GM12878 (cell line): ENCODE measurements at regions not wholly inside any gene's neighbourhood (a gene's known extent, or its start where the extent isn't known, plus 50 kb on each side); places are given as distances from the start of the nearest gene placed in this dataset.

Experiments used
- ATAC-seq: fragments of 200-7000 bp; cut with Tn5 transposase; 3 replicates; pipeline ENCODE4 v1.9.1; 2020; ENCODE audit warnings: mild to moderate bottlenecking, moderate library complexity
- BruUV-seq: library from RNA; stranded (reverse); fragments of 400-500 nt; replicated peaks from 2 replicates; lab custom pipeline; 2021; lab: Mats Ljungman, UMichigan
- CTCF ChIA-PET: fragments of 300-600 bp; sonication (Branson Sonifier 250); formaldehyde crosslinking; extraction: SDS; loops from one replicate; lab custom pipeline; 2021; ENCODE audit warnings: inconsistent platforms; lab: Yijun Ruan, JAX
- POLR2A ChIA-PET: fragments of 350-600 bp; formaldehyde crosslinking; extraction: SDS; loops from one replicate; lab custom pipeline; 2021; ENCODE audit warnings: inconsistent platforms; lab: Charles Lee
- RAD21 ChIA-PET: fragments of 300-600 bp; sonication (Branson Sonifier 250); formaldehyde crosslinking; loops from one replicate; lab custom pipeline; 2023; ENCODE audit warnings: antibody characterized with exemption; ENCODE audit not compliant: unreplicated experiment; lab: Charles Lee
- SMC1A ChIA-PET: fragments of 300-600 bp; sonication (Branson Sonifier 250); formaldehyde crosslinking; loops from one replicate; lab custom pipeline; 2023; ENCODE audit not compliant: unreplicated experiment, uncharacterized antibody; lab: Charles Lee
- DNase-seq: peaks from one replicate; pipeline ENCODE4 v3.0.0-alpha.2; 2011; ENCODE audit warnings: low read depth, low spot score
- FAIRE-seq: peaks from 3 replicates; lab custom pipeline; 2011; peaks lifted over from hg19 to GRCh38; lab: Jason Lieb, UNC
- H2AFZ ChIP-seq: 2 replicates; pipeline ENCODE4 v1.6.0; 2011; ENCODE audit warnings: low read depth, low read length, control low read depth; ENCODE audit not compliant: control insufficient read depth
- H3K27ac ChIP-seq: 2 replicates; pipeline ENCODE4 v1.5.1; 2011; ENCODE audit warnings: control low read depth; ENCODE audit not compliant: control insufficient read depth, insufficient read depth
- H3K27me3 ChIP-seq, 2 experiments: replicated peaks in 1 of 2; 2 replicates each; pipeline versions ENCODE4 v1.6.0 to v1.6.1; 2011; ENCODE audit warnings: low read length in 1 of 2; ENCODE audit not compliant: control insufficient read depth in 2 of 2, insufficient read depth in 2 of 2
- H3K36me3 ChIP-seq, 2 experiments: 2 replicates each; pipeline ENCODE4 v1.5.1; 2011; ENCODE audit warnings: low read length in 1 of 2; ENCODE audit not compliant: control insufficient read depth in 2 of 2, insufficient read depth in 2 of 2
- H3K4me1 ChIP-seq: 2 replicates; pipeline ENCODE4 v1.6.1; 2011; ENCODE audit warnings: mild to moderate bottlenecking, low read length, moderate library complexity, mixed read lengths; ENCODE audit not compliant: control insufficient read depth, insufficient read depth
- H3K4me2 ChIP-seq: 2 replicates; pipeline ENCODE4 v1.6.0; 2011; ENCODE audit warnings: control low read depth; ENCODE audit not compliant: control insufficient read depth, insufficient read depth
- H3K4me3 ChIP-seq: fragments of 200-600 bp; sonication (generic); 2 replicates; pipeline ENCODE4 v1.5.1; 2016
- H3K79me2 ChIP-seq: 2 replicates; pipeline ENCODE4 v1.6.0; 2011; ENCODE audit warnings: low read length; ENCODE audit not compliant: control insufficient read depth, insufficient read depth
- H3K9ac ChIP-seq: 2 replicates; pipeline ENCODE4 v1.8.0; 2011; ENCODE audit warnings: low read length, control low read depth, mixed read lengths; ENCODE audit not compliant: control insufficient read depth, insufficient read depth
- H3K9me3 ChIP-seq: replicated peaks from 3 replicates; pipeline ENCODE4 v1.5.1; 2011; ENCODE audit warnings: mild to moderate bottlenecking, low read length; ENCODE audit not compliant: control insufficient read depth, insufficient read depth
- H4K20me1 ChIP-seq: 2 replicates; pipeline ENCODE4 v1.6.0; 2011; ENCODE audit not compliant: control insufficient read depth, insufficient read depth
- ATF7 ChIP-seq: fragments of 450-650 bp; IDR thresholded peaks from 2 replicates; pipeline ENCODE4 v1.6.1; 2016; ENCODE audit warnings: low read depth, mild to moderate bottlenecking
- E2F4 ChIP-seq: IDR thresholded peaks from 2 replicates; pipeline ENCODE4 v1.6.1; 2012; ENCODE audit warnings: low read depth, low read length, improper control_type of control experiment
- PBX3 ChIP-seq: IDR thresholded peaks from 2 replicates; pipeline ENCODE4 v1.6.1; 2011; ENCODE audit warnings: mild to moderate bottlenecking, low read depth, low read length, moderate library complexity; ENCODE audit not compliant: insufficient replicate concordance
- POLR2AphosphoS5 ChIP-seq: IDR thresholded peaks from 2 replicates; pipeline ENCODE4 v1.6.1; 2011; ENCODE audit warnings: mild to moderate bottlenecking, low read length, inconsistent platforms
- whole genome bisulfite sequencing: methylation state at CpG from one replicate; pipeline ENCODE4 v1.1.6; 2016; ENCODE audit warnings: low lambda C conversion rate; ENCODE audit not compliant: insufficient replicate concordance, insufficient coverage; ENCODE audit errors: missing lambda C conversion rate; 5-methylcytosine and 5-hydroxymethylcytosine counted together
- in situ Hi-C: fragments of 300-500 bp; cut with MboI; formaldehyde crosslinking; loops from 9 replicates; pipeline ENCODE4 v1.14.3; 2018; ENCODE audit warnings: mixed read lengths
- intact Hi-C: fragments of 100-400 bp; cut with micrococcal nuclease; formaldehyde crosslinking; loops from one replicate; pipeline ENCODE4 v1.14.2; 2022; ENCODE audit not compliant: unreplicated experiment

GRCh38 chr6:6993503-6994237 lies 114.1 kb upstream of the RREB1 start:
- 80% methylated on average over 4 of the region's 4 CpGs for WGBS
- CTCF ChIA-PET, result no interaction called here
- no peak for FAIRE-seq

GRCh38 chr6:6994796-6995195 lies 113.0 kb upstream of the RREB1 start:
- Histone ChIP-seq H2AFZ (no peak overlapping the region), H3K4me3 (no peak overlapping the region), H4K20me1 (no peaks in the 10 kb centered on the region; the same call in 1 of the 2 replicates), H3K9me3 (no peaks in the 10 kb centered on the region), H3K36me3 (no peaks in the 10 kb centered on the region), H3K4me1 (no peaks in the 10 kb centered on the region), H3K79me2 (no peaks in the 10 kb centered on the region), H3K27ac (no peak overlapping the region), H3K4me2 (no peak overlapping the region), H3K9ac (no peak overlapping the region), H3K27me3 (no peaks in the 10 kb centered on the region)
- 77% methylated on average over 8 of the region's 8 CpGs for WGBS
- in situ Hi-C loops (no loop called here), intact Hi-C loops (no loop called here)
- ChIA-PET POLR2A (interaction anchor here (0.6 kb wide), 1 partner anchor 164 kb away, joined by 4 read pairs; no protein-coding TSS in a partner anchor), SMC1A (interaction anchor here (0.6 to 1.4 kb wide), 4 partner anchors 9 to 792 kb away, joined by 3 to 4 read pairs (median 4); no protein-coding TSS in a partner anchor), CTCF (no interaction called here), RAD21 (no interaction called here)
- no peak for DNase-seq
- TF ChIP-seq PBX3 (no peak), ATF7 (no peak)
- ATAC-seq, result no peak
- BruUV-seq, result no TSS peak
- no peak for FAIRE-seq

More at GRCh38 chr6:6993503-6994237, 114.1 kb upstream of the RREB1 start:
- Histone ChIP-seq H3K27me3 (no peaks in the 10 kb centered on the region), H3K36me3 (no peaks in the 10 kb centered on the region), H3K4me2 (no peak overlapping the region), H3K9ac (no peak overlapping the region), H2AFZ (no peak overlapping the region), H3K79me2 (no peaks in the 10 kb centered on the region), H3K4me1 (no peaks in the 10 kb centered on the region), H3K4me3 (no peak overlapping the region), H4K20me1 (no peaks in the 10 kb centered on the region; the same call in 1 of the 2 replicates), H3K9me3 (no peaks in the 10 kb centered on the region), H3K27ac (no peak overlapping the region)
- BruUV-seq, result no TSS peak
- POLR2A ChIA-PET, result no interaction called here
- TF ChIP-seq E2F4 (no peak), POLR2AphosphoS5 (no peak)
- RAD21 ChIA-PET, result no interaction called here
- ATAC-seq (no peak), DNase-seq (no peak)
- in situ Hi-C loops (no loop called here), intact Hi-C loops (no loop called here)
- SMC1A ChIA-PET, result interaction anchor here (0.9 to 1.6 kb wide), 2 partner anchors 112 to 229 kb away, joined by 3 read pairs; no protein-coding TSS in a partner anchor
